Activated CD8-positive, alpha-beta memory T cell treated with anti-CD3 and anti-CD28 coated beads, Interleukin-2, amount 10 ng/mL, durations not matched to agents 7 days and 5 days (primary cell): ENCODE measurements at regions not wholly inside any gene's neighbourhood (a gene's known extent, or its start where the extent isn't known, plus 50 kb on each side); places are given as distances from the start of the nearest gene placed in this dataset.
"Not testable (repeated sequence)": the region's sequence is repeated elsewhere in the genome, so short reads cannot be mapped to it uniquely, and the experiment has no call there.

ENCODE experiments used
- ATAC-seq: fragments of 150-1000 bp; cut with Tn5 transposase; one replicate; pipeline ENCODE4 v1.10.0; 2021; ENCODE audit warnings: moderate library complexity
- CTCF ChIA-PET: fragments of 350-600 bp; sonication (Branson Sonifier 250); formaldehyde crosslinking; loops from one replicate; lab custom pipeline; 2021; ENCODE audit warnings: antibody characterized with exemption; lab: Charles Lee
- DNase-seq: peaks from one replicate; pipeline ENCODE4 v3.0.0-alpha.2; 2020
- H3K27ac Mint-ChIP-seq: one replicate; pipeline ENCODE4 v1.8.0; 2021; ENCODE audit warnings: mild to moderate bottlenecking, mixed read lengths
- H3K27me3 Mint-ChIP-seq: one replicate; pipeline ENCODE4 v1.8.0; 2021; ENCODE audit warnings: mixed read lengths
- H3K36me3 Mint-ChIP-seq: one replicate; pipeline ENCODE4 v1.8.0; 2021; ENCODE audit warnings: mild to moderate bottlenecking, mixed read lengths
- H3K4me1 Mint-ChIP-seq: one replicate; pipeline ENCODE4 v1.8.0; 2021; ENCODE audit warnings: mixed read lengths
- H3K4me3 Mint-ChIP-seq: one replicate; pipeline ENCODE4 v1.8.0; 2021; ENCODE audit warnings: mild to moderate bottlenecking, moderate library complexity, mixed read lengths
- H3K9me3 Mint-ChIP-seq: one replicate; pipeline ENCODE4 v1.8.0; 2022; ENCODE audit warnings: low read depth, mixed read lengths

DNA sequence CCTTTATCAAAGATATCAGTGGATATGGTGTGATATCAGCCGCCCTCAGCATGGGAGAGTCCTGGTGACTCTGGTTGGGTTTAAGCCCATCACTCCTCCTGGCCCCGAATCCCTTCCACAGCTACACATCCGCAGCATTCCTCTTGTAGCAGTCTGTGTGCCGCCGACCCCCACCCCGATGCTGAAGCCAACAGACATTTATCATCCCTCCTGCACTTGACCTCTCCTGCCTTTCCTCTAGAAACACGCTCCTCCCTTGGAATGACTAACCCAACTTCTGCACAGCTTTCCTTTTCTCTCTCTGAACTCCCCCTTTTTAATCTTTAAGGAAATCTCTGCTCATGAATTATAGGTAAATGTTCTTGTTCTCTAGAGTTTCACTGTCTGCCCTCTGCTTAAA is 250.9 kb upstream of the FOXN3 start:
- no peak overlapping the region for H3K27ac Mint-ChIP-seq
- no peak overlapping the region for H3K4me3 Mint-ChIP-seq
- H3K27me3 Mint-ChIP-seq = no peaks in the 10 kb centered on the region
- H3K4me1 Mint-ChIP-seq = peaks cover 18% of the 10 kb centered on the region
- peaks cover 8% of the 10 kb centered on the region for H3K9me3 Mint-ChIP-seq
- DNase-seq (no peak), ATAC-seq (no peak)
- H3K36me3 Mint-ChIP-seq = peaks cover 11% of the 10 kb centered on the region
- CTCF ChIA-PET = interaction anchor here (1.2 kb wide), 1 partner anchor 9 kb away, joined by 3 read pairs; no protein-coding TSS in a partner anchor

DNA sequence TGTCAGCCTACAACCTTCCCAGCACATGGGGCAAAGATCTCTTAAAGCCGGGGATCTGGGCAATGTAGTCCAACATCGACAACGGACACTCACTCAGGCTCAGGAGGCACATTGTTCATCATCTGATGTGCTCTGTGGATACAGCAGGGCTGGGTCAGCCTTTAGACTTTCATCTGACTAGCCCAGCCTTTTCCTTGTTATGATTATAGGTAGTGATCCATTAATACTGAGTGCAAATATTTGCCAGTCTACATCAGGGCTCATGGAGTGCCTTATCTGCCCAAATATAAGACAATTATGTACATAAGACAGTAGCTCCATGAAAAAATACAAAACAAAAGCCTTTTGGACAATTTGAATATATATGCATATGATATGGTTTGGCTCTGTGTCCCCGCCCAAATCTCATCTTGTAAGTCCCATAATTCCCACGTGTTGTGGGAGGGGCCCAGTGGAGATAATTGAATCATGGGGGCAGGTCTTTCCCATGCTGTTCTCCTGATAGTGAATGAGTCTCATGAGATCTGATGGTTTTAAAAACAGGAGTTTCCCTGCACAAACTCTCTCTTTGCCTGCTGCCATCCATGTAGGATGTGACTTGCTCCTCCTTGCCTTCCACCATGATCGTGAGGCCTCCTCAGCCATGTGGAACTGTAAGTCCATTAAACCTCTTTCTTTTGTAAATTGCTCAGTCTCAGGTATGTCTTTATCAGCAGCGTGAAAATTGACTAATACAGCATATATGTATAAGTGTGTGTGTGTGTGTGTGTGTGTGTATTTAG is 248.5 kb upstream of the FOXN3 start:
- H3K27me3 Mint-ChIP-seq, H3K27ac Mint-ChIP-seq, H3K4me3 Mint-ChIP-seq, H3K9me3 Mint-ChIP-seq, H3K36me3 Mint-ChIP-seq, CTCF ChIA-PET, ATAC-seq, DNase-seq: not testable (repeated sequence)
- peaks cover 15% of the 10 kb centered on the region for H3K4me1 Mint-ChIP-seq

DNA sequence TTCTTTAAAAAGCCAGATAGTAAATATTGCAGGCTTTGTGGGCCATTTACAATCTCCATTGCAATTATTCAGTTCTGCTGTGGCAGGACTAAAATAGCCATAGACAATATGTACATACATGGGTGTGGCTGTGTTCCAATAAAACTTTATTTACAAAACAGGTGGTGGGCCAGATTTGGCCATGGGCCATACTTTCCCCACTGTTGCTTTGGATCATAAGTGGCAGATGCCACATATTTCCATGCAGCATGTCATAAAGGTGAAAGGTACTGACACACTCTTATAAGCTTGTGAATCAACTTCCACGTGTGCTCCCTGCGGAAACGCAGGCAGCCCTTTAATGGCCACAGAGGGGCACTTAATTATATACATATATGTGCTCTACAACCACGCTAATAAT is 244.4 kb upstream of the FOXN3 start:
- H3K27me3 Mint-ChIP-seq = no peaks in the 10 kb centered on the region
- H3K4me1 Mint-ChIP-seq = peaks cover 9% of the 10 kb centered on the region
- H3K4me3 Mint-ChIP-seq = no peak overlapping the region
- CTCF ChIA-PET = no interaction called here
- ATAC-seq = no peak
- H3K9me3 Mint-ChIP-seq = peaks cover 11% of the 10 kb centered on the region
- DNase-seq = no peak
- H3K36me3 Mint-ChIP-seq = peaks cover 12% of the 10 kb centered on the region
- H3K27ac Mint-ChIP-seq = no peak overlapping the region

DNA sequence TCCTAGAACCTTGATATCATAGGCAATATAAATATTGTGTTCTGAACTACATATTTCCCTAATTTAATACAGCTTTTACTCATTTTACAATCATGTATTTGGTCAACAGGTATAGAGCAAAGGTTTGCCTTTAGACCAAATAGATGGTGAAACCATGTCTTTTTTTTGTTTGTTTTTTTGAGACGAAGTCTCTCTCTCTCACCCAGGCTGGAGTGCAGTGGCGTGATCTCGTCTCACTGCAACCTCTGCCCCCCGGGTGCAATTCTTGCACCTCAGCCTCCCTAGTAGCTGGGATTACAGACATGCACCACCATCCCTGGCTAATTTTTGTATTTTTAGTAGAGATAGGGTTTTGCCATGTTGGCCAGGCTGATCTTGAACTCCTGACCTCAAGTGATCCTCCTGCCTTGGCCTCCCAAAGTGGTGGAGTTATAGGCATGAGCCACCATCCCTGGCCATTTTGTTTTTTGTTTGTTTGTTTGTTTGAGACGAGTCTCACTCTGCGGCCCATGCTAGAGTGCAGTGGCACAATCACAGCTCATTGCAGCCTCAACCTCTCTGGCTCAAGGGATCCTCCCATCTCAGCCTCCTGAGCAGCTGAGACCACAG is 243.7 kb upstream of the FOXN3 start:
- CTCF ChIA-PET, H3K4me3 Mint-ChIP-seq, H3K27me3 Mint-ChIP-seq, H3K9me3 Mint-ChIP-seq, H3K4me1 Mint-ChIP-seq, ATAC-seq, H3K27ac Mint-ChIP-seq, DNase-seq: not testable (repeated sequence)
- H3K36me3 Mint-ChIP-seq = peaks cover 11% of the 10 kb centered on the region

DNA sequence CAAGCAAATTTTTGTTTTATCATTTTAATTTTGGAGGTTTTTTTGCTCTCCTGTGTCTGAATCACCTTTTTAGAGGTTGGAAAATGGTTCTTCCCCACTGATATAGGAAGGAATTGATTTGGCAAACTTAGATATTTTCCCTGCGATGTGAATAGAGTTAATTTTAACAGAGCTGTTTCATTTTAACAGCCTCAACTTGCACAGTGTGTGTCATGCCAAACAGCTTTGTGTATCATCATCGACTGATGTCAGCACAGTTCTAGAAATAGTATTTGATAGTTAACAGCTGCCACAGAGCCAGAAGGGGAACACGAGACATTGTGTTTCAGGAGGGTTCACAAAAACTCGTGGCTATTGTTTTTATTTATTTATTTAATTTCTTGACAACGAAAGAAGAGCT is 243.1 kb upstream of the FOXN3 start:
- H3K27ac Mint-ChIP-seq = no peak overlapping the region
- H3K9me3 Mint-ChIP-seq = peaks cover 10% of the 10 kb centered on the region
- ATAC-seq (no peak), DNase-seq (no peak)
- peaks cover 9% of the 10 kb centered on the region for H3K4me1 Mint-ChIP-seq
- H3K36me3 Mint-ChIP-seq = peaks cover 10% of the 10 kb centered on the region
- no peaks in the 10 kb centered on the region for H3K27me3 Mint-ChIP-seq
- no peak overlapping the region for H3K4me3 Mint-ChIP-seq
- CTCF ChIA-PET = no interaction called here

DNA sequence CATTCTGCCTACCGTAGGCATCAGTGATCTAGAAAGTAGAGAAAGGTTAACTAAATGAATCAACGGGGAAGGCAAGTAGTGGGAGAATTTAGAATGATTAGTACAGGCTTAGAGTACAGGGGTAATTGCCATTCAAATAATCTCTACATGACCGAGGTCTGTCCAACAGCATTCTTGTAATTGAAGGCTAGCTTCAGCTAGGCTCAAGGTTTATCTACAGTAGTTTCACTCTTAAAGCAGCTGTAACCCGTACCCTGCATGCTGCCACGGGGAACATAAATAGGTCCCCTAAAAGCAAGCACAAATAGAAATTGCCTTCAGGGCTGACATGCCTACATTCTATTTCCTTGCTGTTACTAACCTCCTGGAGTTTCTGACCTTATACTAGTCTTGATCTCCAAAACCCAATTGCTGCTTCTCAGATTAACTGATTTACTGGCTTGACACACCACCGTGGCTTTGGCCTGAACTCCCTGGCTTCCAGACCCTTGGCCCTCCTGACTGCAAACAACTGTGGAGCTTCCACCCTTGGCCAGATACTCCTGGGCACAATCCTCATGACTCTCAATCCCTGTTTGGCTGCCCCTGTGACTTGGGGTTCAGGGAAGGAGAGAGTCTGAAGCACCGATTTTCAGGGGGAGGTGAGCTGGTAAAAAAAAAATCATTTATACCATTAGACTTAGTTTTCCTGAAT is 242.1 kb upstream of the FOXN3 start:
- no peak for ATAC-seq
- H3K9me3 Mint-ChIP-seq = peaks cover 7% of the 10 kb centered on the region
- H3K4me1 Mint-ChIP-seq = peaks cover 9% of the 10 kb centered on the region
- no peak overlapping the region for H3K4me3 Mint-ChIP-seq
- peaks cover 7% of the 10 kb centered on the region for H3K36me3 Mint-ChIP-seq
- CTCF ChIA-PET = interaction anchor here (1.0 to 1.3 kb wide), 3 partner anchors 10 to 632 kb away, joined by 3 read pairs; no protein-coding TSS in a partner anchor
- no peaks in the 10 kb centered on the region for H3K27me3 Mint-ChIP-seq
- DNase-seq = no peak
- H3K27ac Mint-ChIP-seq = no peak overlapping the region

DNA sequence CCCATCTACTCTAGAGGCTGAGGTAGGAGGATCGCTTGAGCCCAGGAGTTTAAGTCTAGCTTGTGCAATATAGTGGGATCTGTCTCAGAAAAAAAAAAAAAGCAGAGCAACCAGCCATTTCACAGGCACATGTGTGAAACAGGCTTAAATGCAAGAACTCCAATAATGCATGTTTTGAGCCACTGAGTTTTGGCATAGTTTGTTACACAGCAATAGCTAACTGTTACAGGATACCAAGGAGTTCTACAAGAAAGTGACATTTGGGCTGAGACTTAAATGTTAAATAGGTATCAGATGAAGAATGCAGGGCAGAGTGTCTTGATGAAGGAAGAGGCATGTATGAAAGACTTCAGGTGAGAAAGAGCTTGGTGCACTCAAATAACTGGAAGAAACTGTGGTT is 240.0 kb upstream of the FOXN3 start:
- Mint-ChIP-seq H3K36me3 (peaks cover 5% of the 10 kb centered on the region), H3K4me1 (peaks cover 9% of the 10 kb centered on the region), H3K4me3 (no peak overlapping the region), H3K27ac (no peak overlapping the region), H3K9me3 (peaks cover 6% of the 10 kb centered on the region), H3K27me3 (no peaks in the 10 kb centered on the region)
- DNase-seq = no peak
- CTCF ChIA-PET = interaction anchor here (0.7 to 1.3 kb wide), 2 partner anchors 40 to 64 kb away, joined by 4 to 5 read pairs; no protein-coding TSS in a partner anchor
- ATAC-seq = no peak

DNA sequence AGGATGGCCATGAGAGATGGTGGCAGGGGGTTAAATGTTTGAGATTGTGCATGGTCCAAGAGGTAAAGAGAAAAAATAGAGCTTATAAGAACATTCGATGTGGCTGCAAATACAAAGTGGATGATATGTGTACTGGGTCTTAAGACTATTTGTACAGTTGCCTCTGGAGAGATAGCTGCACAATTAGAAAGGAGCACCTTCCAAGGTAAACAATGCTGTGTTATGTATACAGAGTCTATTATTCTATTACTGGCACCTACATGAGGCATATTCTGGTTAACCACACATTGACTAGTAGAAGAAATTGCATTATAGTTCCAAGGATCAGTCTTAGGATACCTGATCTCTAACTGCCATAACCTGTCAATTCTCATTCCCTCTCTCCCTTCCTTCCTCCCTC is 238.0 kb upstream of the FOXN3 start:
- ATAC-seq (no peak), DNase-seq (no peak)
- Mint-ChIP-seq H3K27ac (no peak overlapping the region), H3K9me3 (peaks cover 6% of the 10 kb centered on the region), H3K4me3 (no peak overlapping the region), H3K4me1 (peaks cover 16% of the 10 kb centered on the region), H3K27me3 (no peaks in the 10 kb centered on the region), H3K36me3 (peaks cover 5% of the 10 kb centered on the region)
- CTCF ChIA-PET = no interaction called here

DNA sequence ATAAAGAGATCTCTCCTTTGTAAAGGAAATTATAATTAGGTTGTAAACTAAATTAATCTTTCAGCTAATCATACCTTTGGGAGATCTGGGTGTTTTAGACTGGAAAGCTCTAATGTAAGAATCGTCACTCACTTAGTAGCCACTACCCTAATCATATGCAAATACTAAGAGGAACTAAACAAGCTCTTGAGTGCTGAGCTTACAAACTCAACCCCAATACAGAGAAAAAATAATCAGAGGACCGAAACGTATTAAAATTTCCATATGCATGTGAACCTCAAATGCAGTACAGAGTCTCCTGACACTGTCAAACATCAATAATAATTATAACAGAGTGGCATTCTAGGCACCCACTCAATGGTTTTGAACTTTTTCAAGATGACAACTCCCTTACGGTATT is 235.3 kb upstream of the FOXN3 start:
- H3K27ac Mint-ChIP-seq = no peak overlapping the region
- CTCF ChIA-PET = interaction anchor here (0.6 to 1.5 kb wide), 3 partner anchors 10 to 121 kb away, joined by 3 read pairs; no protein-coding TSS in a partner anchor
- ATAC-seq (no peak), DNase-seq (no peak)
- no peaks in the 10 kb centered on the region for H3K27me3 Mint-ChIP-seq
- H3K4me1 Mint-ChIP-seq = peaks cover 14% of the 10 kb centered on the region
- peaks cover 6% of the 10 kb centered on the region for H3K9me3 Mint-ChIP-seq
- H3K36me3 Mint-ChIP-seq = peaks cover 5% of the 10 kb centered on the region
- H3K4me3 Mint-ChIP-seq = no peak overlapping the region

DNA sequence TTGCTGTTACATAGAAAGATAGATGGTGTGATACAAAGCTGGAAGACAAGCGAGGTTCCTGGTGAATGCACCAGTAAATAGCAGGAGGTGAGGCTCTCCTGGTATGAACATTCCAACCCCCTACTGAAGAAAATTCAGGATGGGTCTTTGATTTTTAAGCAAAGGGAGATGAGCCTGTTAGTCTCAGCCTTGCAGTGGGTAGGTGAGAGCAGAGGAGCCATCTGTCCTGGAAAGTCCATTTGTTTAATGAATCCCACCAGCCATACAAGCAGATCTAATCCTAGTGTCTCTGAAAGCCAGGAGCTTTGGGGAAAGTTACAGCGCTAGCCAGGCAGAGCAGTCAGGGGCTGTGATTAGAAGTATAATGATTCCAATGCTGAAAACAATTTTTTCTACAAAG is 234.8 kb upstream of the FOXN3 start:
- no peak overlapping the region for H3K27ac Mint-ChIP-seq
- CTCF ChIA-PET = interaction anchor here (0.6 to 1.5 kb wide), 3 partner anchors 9 to 121 kb away, joined by 3 read pairs; no protein-coding TSS in a partner anchor
- H3K36me3 Mint-ChIP-seq = peaks cover 2% of the 10 kb centered on the region
- no peak for DNase-seq
- no peaks in the 10 kb centered on the region for H3K27me3 Mint-ChIP-seq
- no peak for ATAC-seq
- H3K4me1 Mint-ChIP-seq = peaks cover 14% of the 10 kb centered on the region
- H3K9me3 Mint-ChIP-seq = peaks cover 3% of the 10 kb centered on the region
- H3K4me3 Mint-ChIP-seq = no peak overlapping the region

DNA sequence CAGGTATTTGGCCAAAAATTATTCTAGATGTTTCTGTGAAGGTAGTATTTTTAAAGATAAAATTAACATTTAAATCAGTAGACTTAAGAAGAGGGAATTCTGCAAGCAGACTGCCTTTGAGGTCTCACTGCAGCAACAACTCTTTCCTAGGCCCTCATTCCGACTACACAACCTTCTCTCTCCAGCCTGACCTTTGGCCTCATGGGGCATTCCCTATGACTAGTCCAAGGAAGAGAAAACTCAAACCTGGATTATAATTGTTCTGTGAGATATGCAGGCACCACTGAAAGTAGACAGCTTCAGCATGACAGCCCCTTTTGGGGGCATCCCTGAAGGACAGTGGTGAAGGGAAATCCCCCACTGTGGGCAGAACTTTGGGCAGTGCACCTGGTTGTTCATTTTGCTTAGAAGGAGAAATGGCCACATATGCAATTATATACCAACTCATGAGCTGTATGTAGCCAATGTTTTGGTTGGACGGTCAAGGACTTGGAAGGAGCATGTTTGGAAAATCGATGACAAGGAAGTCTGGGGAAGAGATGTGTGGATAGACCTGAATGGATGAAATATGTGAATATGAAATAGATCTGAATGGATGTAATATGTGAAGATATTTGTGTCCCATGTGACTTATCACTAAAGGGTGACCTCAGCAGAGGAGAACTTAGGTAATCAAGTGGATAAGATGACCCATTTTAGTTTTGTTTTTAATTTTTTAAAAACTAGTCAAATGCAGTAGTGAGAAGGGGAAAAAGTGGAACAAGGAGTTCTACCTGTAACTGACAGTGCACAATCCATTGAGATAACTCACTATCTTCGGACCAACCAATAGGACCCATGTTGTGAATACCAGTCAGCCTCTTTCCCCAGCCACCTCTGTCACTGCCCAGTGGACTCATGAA is 233.3 kb upstream of the FOXN3 start:
- Mint-ChIP-seq H3K36me3 (no peaks in the 10 kb centered on the region), H3K27me3 (no peaks in the 10 kb centered on the region), H3K9me3 (peaks cover 1% of the 10 kb centered on the region), H3K4me3 (no peak overlapping the region), H3K4me1 (peaks cover 14% of the 10 kb centered on the region), H3K27ac (no peak overlapping the region)
- DNase-seq (no peak), ATAC-seq (peak; percentile 64)
- CTCF ChIA-PET = no interaction called here

DNA sequence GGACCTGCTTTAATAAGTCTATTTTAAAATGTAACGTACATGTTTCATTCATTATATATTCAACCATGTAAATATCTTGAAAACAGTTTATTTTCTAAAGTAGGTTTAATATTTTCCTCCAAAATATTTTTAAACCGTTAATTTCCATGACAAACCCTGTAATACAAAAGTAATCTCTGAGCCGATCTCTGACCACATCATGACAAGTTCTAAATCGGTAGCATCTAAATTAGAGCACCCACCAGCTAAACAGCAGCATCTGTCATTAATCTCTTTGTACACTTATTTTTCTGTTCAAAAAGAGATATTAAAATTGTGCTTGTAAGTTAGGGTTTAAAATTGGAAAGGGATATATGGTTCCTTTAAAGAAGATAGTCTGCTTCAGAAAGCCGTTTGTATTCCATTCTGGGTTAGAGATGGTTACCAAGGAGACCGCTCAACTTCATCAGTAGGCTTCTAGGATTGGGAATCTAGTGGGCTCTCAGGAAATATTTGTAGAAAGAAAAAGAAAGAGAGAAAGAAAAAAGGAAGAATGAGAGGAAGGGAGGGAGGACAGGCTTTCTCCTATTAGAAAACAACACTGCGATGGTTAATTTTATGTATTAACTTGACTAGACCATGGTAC is 232.5 kb upstream of the FOXN3 start:
- ATAC-seq (no peak), DNase-seq (no peak)
- no peak overlapping the region for H3K27ac Mint-ChIP-seq
- no peak overlapping the region for H3K4me3 Mint-ChIP-seq
- peaks cover 14% of the 10 kb centered on the region for H3K4me1 Mint-ChIP-seq
- no peaks in the 10 kb centered on the region for H3K27me3 Mint-ChIP-seq
- CTCF ChIA-PET = no interaction called here
- no peaks in the 10 kb centered on the region for H3K9me3 Mint-ChIP-seq
- no peaks in the 10 kb centered on the region for H3K36me3 Mint-ChIP-seq
